Pancreas (tissue), 10 donors: ENCODE measurements at regions not wholly inside any gene's neighbourhood (a gene's known extent, or its start where the extent isn't known, plus 50 kb on each side); places are given as distances from the start of the nearest gene placed in this dataset.
A peak's percentile ranks its signal among the peaks of the same experiment; 100 is the strongest.

Experiments
- ATAC-seq, 4 donors: fragments of 200-7000 bp; cut with Tn5 transposase; one replicate each; pipeline versions ENCODE4 v1.8.0 to v1.9.1; 2020; ENCODE audit warnings: mild to moderate bottlenecking in 4 of 4, moderate library complexity in 4 of 4
- DNase-seq, 6 donors: peaks; one replicate each; pipeline ENCODE4 v3.0.0-alpha.2; 2020
- FAIRE-seq: peaks from 2 replicates; lab custom pipeline; 2012; peaks lifted over from hg19 to GRCh38; lab: Jason Lieb, UNC
- H3K27ac ChIP-seq, 4 donors: fragments of 200-600 bp; sonication (generic); 1 replicate in 3 of 4; 2 replicates in 1 of 4; pipeline versions ENCODE4 v1.5.0 to v1.8.0; 2020
- H3K27me3 ChIP-seq, 4 donors: fragments of 200-600 bp; one replicate each; pipeline ENCODE4 v1.8.0; 2021
- H3K36me3 ChIP-seq, 3 donors: fragments of 200-600 bp; sonication (generic) in 1 of 3; one replicate each; pipeline versions ENCODE4 v1.5.0 to v1.8.0; 2020 to 2021
- H3K4me1 ChIP-seq, 3 donors: fragments of 200-600 bp; one replicate each; pipeline ENCODE4 v1.8.0; 2021
- H3K4me3 ChIP-seq, 4 donors: fragments of 200-600 bp; sonication (generic) in 2 of 4; one replicate each; pipeline versions ENCODE4 v1.5.0 to v1.8.0; 2020 to 2021
- H3K9me3 ChIP-seq, 4 donors: fragments of 200-600 bp; one replicate each; pipeline ENCODE4 v1.8.0; 2021
- WGBS, 2 donors: extraction: QIAGEN DNeasy Blood & Tissue Kit; methylation state at CpG; one replicate each; pipeline ENCODE4 v1.1.7; 2013; 5-methylcytosine and 5-hydroxymethylcytosine counted together
- intact Hi-C, 3 donors: fragments of 100-400 bp; cut with DNase I; formaldehyde crosslinking; loops; one replicate each; pipeline versions ENCODE4 v1.11.1 to v1.14.2; 2022
- TF ChIP-seq, protein P1 (sequence below), 4 donors: fragments of 200-600 bp; sonication (generic) in 3 of 4; IDR thresholded peaks; one replicate each; pipeline versions ENCODE4 v1.5.0 to v1.8.0; 2021; ENCODE audit warnings: antibody characterized with exemption in 4 of 4
- donor health status: healthy with polysubstance abuse.
- donor health status: DM: no; HTN: no; CAD: no; lungs with moderate emphysema.
- donor health status: DM: no; HTN: no; CAD: no.
- donor health status: control.
- donor health status: control.
- donor health status: Bipolar disorder and iron deficiency.
- donor health status: DM: yes; HTN: yes; CAD: no.
- donor health status: DM: no; HTN: no; CAD: no.
- donor health status: DM: no; HTN: no; CAD: no.
- donor health status: DM: yes; HTN: yes; CAD: no.

DNA sequence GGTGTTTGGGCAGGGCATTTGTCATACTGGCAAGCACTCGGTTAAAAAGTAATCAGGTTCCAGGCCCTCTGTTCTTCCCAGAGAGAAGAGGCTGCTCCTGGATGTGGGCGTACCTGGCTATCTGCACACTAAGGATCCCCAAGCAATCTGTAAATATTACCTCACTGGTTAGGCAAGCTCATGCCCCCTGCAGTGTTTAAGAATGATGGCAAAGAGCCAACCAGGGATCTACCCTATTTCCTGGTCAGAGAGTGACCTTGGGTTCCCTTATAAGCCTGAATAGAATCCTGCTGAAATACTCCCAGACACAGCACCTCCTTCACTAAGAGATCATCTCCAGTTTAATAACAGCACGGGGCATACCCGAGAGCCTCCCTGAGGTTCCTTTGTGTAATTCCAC lies 181.2 kb downstream of the PIK3R1 start:
- H3K36me3 ChIP-seq: no peaks in the 10 kb centered on the region
- H3K27me3 ChIP-seq: no peaks in the 10 kb centered on the region
- WGBS, 2 donors: 16 to 27% methylated on average over 4 of the region's 4 CpGs
- H3K9me3 ChIP-seq: no peaks in the 10 kb centered on the region
- TF ChIP-seq, protein P1, sequence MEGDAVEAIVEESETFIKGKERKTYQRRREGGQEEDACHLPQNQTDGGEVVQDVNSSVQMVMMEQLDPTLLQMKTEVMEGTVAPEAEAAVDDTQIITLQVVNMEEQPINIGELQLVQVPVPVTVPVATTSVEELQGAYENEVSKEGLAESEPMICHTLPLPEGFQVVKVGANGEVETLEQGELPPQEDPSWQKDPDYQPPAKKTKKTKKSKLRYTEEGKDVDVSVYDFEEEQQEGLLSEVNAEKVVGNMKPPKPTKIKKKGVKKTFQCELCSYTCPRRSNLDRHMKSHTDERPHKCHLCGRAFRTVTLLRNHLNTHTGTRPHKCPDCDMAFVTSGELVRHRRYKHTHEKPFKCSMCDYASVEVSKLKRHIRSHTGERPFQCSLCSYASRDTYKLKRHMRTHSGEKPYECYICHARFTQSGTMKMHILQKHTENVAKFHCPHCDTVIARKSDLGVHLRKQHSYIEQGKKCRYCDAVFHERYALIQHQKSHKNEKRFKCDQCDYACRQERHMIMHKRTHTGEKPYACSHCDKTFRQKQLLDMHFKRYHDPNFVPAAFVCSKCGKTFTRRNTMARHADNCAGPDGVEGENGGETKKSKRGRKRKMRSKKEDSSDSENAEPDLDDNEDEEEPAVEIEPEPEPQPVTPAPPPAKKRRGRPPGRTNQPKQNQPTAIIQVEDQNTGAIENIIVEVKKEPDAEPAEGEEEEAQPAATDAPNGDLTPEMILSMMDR (IDR thresholded peaks at IDR 0.05): no peak
- FAIRE-seq: no peak
- H3K27ac ChIP-seq: peak overlapping the region; percentile 57 to 82 (median 64)
- peaks cover 9 to 14% (median 10%) of the 10 kb centered on the region in 3 donors for H3K4me1 ChIP-seq
- intact Hi-C loops: no loop called here
- ATAC-seq: peak; percentile 79 to 85 (median 84)
- no peak overlapping the region for H3K4me3 ChIP-seq
- peak in 3 of 6 donors; percentile 54 to 64 (median 61) for DNase-seq

DNA sequence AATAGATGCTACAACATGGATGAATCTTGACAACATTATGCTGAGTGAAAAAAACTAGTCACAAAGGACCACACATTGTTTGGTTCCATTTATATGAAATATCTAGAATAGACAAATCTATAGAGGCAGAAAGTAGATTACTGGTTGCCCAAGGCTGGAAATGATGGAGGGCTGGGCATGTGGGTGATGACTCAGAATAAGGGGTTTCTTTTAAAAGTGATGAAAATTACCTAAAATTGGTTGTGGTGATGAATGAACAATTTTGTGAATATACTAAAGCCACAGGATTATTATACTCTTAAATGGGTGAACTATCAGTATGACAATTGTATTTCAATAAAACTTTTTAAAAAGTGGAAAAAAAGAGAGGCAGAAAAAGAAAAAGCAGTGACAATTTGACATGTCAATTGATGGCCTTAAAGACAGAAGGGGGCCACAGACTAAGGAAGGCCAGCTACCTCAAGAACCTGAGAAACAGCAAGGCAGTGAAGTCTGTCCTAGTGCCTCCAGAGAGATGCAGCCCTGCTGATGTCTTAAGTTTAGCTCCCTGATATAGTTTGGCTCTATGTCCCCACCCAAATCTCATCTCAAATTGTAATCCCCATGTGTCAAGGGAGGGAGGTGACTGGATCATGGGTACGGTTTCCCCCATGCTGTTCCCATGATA lies 182.7 kb downstream of the PIK3R1 start:
- no peak overlapping the region for H3K4me3 ChIP-seq
- no peaks in the 10 kb centered on the region for H3K36me3 ChIP-seq
- FAIRE-seq: no peak
- peaks cover 9 to 14% (median 10%) of the 10 kb centered on the region in 3 donors for H3K4me1 ChIP-seq
- intact Hi-C loops: no loop called here
- WGBS, 2 donors: 94 to 100% methylated on average over 1 of the region's 1 CpG
- no peak for ATAC-seq
- TF ChIP-seq, protein P1 (IDR thresholded peaks at IDR 0.05): no peak
- DNase-seq: no peak
- H3K27me3 ChIP-seq: no peaks in the 10 kb centered on the region
- H3K9me3 ChIP-seq: no peaks in the 10 kb centered on the region
- no peak overlapping the region for H3K27ac ChIP-seq

DNA sequence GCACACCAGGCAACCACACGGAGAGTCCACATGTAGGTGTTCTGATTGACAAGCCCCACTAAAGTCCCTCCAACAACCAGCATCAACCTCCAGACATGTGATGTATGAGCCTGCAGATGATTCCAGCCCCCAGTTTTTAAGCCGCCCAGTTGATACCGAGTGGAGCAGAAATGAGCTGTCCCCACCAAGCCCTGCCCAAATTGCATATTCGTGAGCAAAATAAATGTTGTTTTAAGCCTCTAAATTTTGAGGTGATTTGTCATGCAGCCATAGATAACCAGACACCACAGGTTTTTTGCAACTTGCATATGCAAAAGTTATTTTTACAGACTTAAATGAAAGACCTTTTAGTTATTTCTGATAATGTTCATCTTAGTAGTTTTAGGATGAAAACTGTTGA lies 187.7 kb downstream of the PIK3R1 start:
- Histone ChIP-seq H3K27me3 (no peaks in the 10 kb centered on the region), H3K4me3 (no peak overlapping the region), H3K9me3 (no peaks in the 10 kb centered on the region), H3K27ac (no peak overlapping the region), H3K4me1 (no peaks in the 10 kb centered on the region), H3K36me3 (no peaks in the 10 kb centered on the region)
- FAIRE-seq (no peak), DNase-seq (no peak), ATAC-seq (no peak)
- TF ChIP-seq, protein P1 (IDR thresholded peaks at IDR 0.05): no peak
- intact Hi-C loops: no loop called here
- 76% methylated on average over 4 of the region's 4 CpGs for WGBS, 2 donors

DNA sequence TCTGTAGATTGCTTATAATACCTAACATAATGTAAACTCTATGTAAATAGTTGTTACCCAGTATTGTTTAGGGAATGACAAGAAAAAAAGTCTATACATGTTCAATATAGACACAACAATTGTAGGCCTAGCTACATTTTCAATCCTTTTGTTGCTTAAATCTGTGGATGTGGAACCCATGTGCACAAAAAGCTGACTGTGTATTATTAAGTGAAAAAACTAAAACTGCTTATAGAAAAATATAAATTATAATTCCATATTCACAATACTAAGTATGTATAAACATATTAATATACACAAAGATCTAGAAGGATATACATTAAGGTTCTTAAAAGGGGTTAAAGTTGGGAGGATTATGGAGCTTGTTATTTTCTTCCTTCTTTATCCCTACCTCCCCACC lies 188.7 kb downstream of the PIK3R1 start:
- no peaks in the 10 kb centered on the region for H3K4me1 ChIP-seq
- FAIRE-seq: no peak
- no peak overlapping the region for H3K27ac ChIP-seq
- TF ChIP-seq, protein P1 (IDR thresholded peaks at IDR 0.05): no peak
- no peaks in the 10 kb centered on the region for H3K36me3 ChIP-seq
- intact Hi-C loops: no loop called here
- no peak for DNase-seq
- no peak overlapping the region for H3K4me3 ChIP-seq
- H3K27me3 ChIP-seq: no peaks in the 10 kb centered on the region
- no peak for ATAC-seq
- no peaks in the 10 kb centered on the region for H3K9me3 ChIP-seq

DNA sequence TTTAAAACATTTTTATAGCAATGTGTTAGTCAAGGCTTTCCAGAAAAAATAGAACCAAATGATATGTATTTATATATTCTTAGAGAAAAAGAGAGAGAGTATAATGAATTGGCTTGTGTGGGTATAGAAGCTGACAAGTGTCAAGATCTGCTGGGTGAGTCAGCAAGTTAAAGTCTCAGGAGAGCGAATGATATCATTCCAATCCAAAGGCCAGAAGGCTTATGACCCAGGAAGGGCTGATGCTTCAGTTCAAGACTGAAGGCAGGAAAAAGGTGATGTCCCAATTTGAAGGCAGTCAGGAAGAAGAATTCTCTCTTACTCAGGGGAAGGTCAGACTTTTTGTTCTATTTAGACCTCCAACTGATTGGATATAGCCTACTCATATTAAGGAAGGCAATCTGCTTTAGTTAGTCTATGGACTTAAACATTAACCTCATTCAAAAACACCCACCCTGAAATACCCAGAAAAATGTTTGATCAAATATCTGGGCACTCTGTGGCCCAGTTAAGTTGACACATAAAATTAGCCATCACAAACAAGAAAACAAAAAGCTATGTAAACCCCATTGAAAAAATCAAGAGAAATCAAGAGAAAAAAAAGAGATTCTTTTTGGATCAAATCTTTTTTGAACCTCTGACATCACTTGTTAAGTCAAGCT lies 189.6 kb downstream of the PIK3R1 start:
- Histone ChIP-seq H3K27me3 (no peaks in the 10 kb centered on the region), H3K27ac (no peak overlapping the region), H3K36me3 (no peaks in the 10 kb centered on the region), H3K4me3 (no peak overlapping the region), H3K9me3 (no peaks in the 10 kb centered on the region), H3K4me1 (no peaks in the 10 kb centered on the region)
- intact Hi-C loops: no loop called here
- TF ChIP-seq, protein P1 (IDR thresholded peaks at IDR 0.05): no peak
- WGBS, 2 donors: 84 to 85% methylated on average over 1 of the region's 1 CpG
- DNase-seq: no peak
- ATAC-seq: peak in 1 of 4 donors; percentile 46
- FAIRE-seq: peak; percentile 59
